Astrocyte (in vitro differentiated cells and primary cell): ENCODE measurements at regions not wholly inside any gene's neighbourhood (a gene's known extent, or its start where the extent isn't known, plus 50 kb on each side); places are given as distances from the start of the nearest gene placed in this dataset.

ENCODE experiments used
- DNase-seq: peaks from one replicate; pipeline ENCODE4 v3.0.0-alpha.2; 2010; ENCODE audit warnings: low read depth
- FAIRE-seq: peaks from 2 replicates; lab custom pipeline; 2011; peaks lifted over from hg19 to GRCh38; lab: Jason Lieb, UNC
- H2AFZ ChIP-seq: 2 replicates; pipeline ENCODE4 v1.6.0; 2012; ENCODE audit warnings: low read depth, low read length, inconsistent platforms
- H3K27ac ChIP-seq: 2 replicates; pipeline ENCODE4 v1.5.1; 2011; ENCODE audit warnings: low read depth, low read length, inconsistent platforms
- H3K27me3 ChIP-seq: 2 replicates; pipeline ENCODE4 v1.6.0; 2011; ENCODE audit warnings: low read length, inconsistent platforms; ENCODE audit not compliant: insufficient read depth
- H3K36me3 ChIP-seq: 2 replicates; pipeline ENCODE4 v1.5.1; 2011; ENCODE audit warnings: low read length, inconsistent platforms; ENCODE audit not compliant: insufficient read depth
- H3K4me1 ChIP-seq: 2 replicates; pipeline ENCODE4 v1.5.1; 2011; ENCODE audit warnings: low read length, inconsistent platforms; ENCODE audit not compliant: insufficient read depth
- H3K4me2 ChIP-seq: 2 replicates; pipeline ENCODE4 v1.6.0; 2012; ENCODE audit warnings: low read length, inconsistent platforms
- H3K4me3 ChIP-seq: 2 replicates; pipeline ENCODE4 v1.5.1; 2011; ENCODE audit warnings: low read depth, mild to moderate bottlenecking, low read length, inconsistent platforms; ENCODE audit not compliant: insufficient read depth
- H3K79me2 ChIP-seq: 2 replicates; pipeline ENCODE4 v1.6.0; 2012; ENCODE audit warnings: mild to moderate bottlenecking, low read length, inconsistent platforms; ENCODE audit not compliant: insufficient read depth
- H3K9ac ChIP-seq: 2 replicates; pipeline ENCODE4 v1.6.0; 2012; ENCODE audit warnings: mild to moderate bottlenecking, low read length, inconsistent platforms
- H3K9me3 ChIP-seq: 2 replicates; pipeline ENCODE4 v1.5.1; 2012; ENCODE audit warnings: low read depth, mild to moderate bottlenecking, low read length, inconsistent platforms; ENCODE audit not compliant: insufficient read depth
- H4K20me1 ChIP-seq: 2 replicates; pipeline ENCODE4 v1.6.0; 2012; ENCODE audit warnings: low read length, inconsistent platforms; ENCODE audit not compliant: insufficient read depth
- H3K27ac Mint-ChIP-seq: one replicate; pipeline ENCODE4 v1.8.0; 2021; ENCODE audit warnings: mild to moderate bottlenecking, mixed read lengths; ENCODE audit not compliant: unreplicated experiment
- H3K27me3 Mint-ChIP-seq: one replicate; pipeline ENCODE4 v1.8.0; 2021; ENCODE audit warnings: low read depth, mixed read lengths; ENCODE audit not compliant: unreplicated experiment
- H3K36me3 Mint-ChIP-seq: one replicate; pipeline ENCODE4 v1.8.0; 2021; ENCODE audit warnings: low read depth, mixed read lengths; ENCODE audit not compliant: unreplicated experiment
- H3K4me1 Mint-ChIP-seq: one replicate; pipeline ENCODE4 v1.8.0; 2021; ENCODE audit warnings: low read depth, mixed read lengths; ENCODE audit not compliant: unreplicated experiment
- H3K4me3 Mint-ChIP-seq: one replicate; pipeline ENCODE4 v1.8.0; 2021; ENCODE audit warnings: mild to moderate bottlenecking, moderate library complexity, mixed read lengths; ENCODE audit not compliant: unreplicated experiment
- H3K9me3 Mint-ChIP-seq: one replicate; pipeline ENCODE4 v1.8.0; 2021; ENCODE audit warnings: mild to moderate bottlenecking, mixed read lengths; ENCODE audit not compliant: unreplicated experiment
- EZH2 ChIP-seq: IDR thresholded peaks from 2 replicates; pipeline ENCODE4 v1.6.1; 2012; ENCODE audit warnings: mild to moderate bottlenecking, low read length, inconsistent platforms; ENCODE audit not compliant: insufficient read depth
- TF ChIP-seq, protein P1 (sequence below): IDR thresholded peaks from 2 replicates; pipeline ENCODE4 v1.5.1; 2011; ENCODE audit warnings: low read depth, mild to moderate bottlenecking, inconsistent platforms, low read length, moderate library complexity; ENCODE audit not compliant: insufficient read depth

GRCh38 chr3:135736740-135737139 is 228.8 kb upstream of the PPP2R3A start:
- no peak overlapping the region for H2AFZ ChIP-seq
- no peak overlapping the region for H3K4me2 ChIP-seq
- Mint-ChIP-seq H3K36me3 (no peaks in the 10 kb centered on the region), H3K9me3 (peaks cover 10% of the 10 kb centered on the region), H3K27me3 (peaks cover 10% of the 10 kb centered on the region), H3K4me1 (no peaks in the 10 kb centered on the region), H3K4me3 (no peak overlapping the region), H3K27ac (no peak overlapping the region)
- FAIRE-seq (no peak), DNase-seq (no peak)
- no peaks in the 10 kb centered on the region for H3K36me3 ChIP-seq
- H3K79me2 ChIP-seq: no peaks in the 10 kb centered on the region
- H4K20me1 ChIP-seq: no peaks in the 10 kb centered on the region
- TF ChIP-seq, protein P1, sequence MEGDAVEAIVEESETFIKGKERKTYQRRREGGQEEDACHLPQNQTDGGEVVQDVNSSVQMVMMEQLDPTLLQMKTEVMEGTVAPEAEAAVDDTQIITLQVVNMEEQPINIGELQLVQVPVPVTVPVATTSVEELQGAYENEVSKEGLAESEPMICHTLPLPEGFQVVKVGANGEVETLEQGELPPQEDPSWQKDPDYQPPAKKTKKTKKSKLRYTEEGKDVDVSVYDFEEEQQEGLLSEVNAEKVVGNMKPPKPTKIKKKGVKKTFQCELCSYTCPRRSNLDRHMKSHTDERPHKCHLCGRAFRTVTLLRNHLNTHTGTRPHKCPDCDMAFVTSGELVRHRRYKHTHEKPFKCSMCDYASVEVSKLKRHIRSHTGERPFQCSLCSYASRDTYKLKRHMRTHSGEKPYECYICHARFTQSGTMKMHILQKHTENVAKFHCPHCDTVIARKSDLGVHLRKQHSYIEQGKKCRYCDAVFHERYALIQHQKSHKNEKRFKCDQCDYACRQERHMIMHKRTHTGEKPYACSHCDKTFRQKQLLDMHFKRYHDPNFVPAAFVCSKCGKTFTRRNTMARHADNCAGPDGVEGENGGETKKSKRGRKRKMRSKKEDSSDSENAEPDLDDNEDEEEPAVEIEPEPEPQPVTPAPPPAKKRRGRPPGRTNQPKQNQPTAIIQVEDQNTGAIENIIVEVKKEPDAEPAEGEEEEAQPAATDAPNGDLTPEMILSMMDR: peak; percentile 29
- TF ChIP-seq EZH2: no peak
- no peak overlapping the region for H3K9ac ChIP-seq
- H3K4me3 ChIP-seq: no peak overlapping the region
- H3K4me1 ChIP-seq: no peaks in the 10 kb centered on the region
- no peaks in the 10 kb centered on the region for H3K9me3 ChIP-seq
- no peak overlapping the region for H3K27ac ChIP-seq
- H3K27me3 ChIP-seq: no peaks in the 10 kb centered on the region

DNA sequence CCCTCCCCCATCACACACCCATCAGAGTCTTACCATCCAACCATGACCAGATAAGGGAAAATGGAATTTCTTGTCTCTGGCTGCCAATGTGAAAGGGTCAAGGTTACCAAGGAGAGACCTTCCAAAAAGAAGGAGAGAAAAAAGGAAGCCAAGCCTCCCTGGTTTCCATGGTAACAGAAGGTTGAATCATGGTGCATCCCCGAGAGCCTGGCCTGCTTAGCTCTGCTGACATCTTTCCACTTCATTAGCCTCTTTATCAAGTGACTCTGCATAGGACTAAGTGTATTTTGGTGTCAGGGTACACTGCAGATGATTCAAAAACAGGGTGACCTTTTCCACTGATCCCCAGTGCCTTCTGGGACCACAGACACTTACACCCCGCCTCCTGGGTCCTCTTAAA is 225.7 kb upstream of the PPP2R3A start:
- Mint-ChIP-seq H3K9me3 (peaks cover 10% of the 10 kb centered on the region), H3K27me3 (peaks cover 12% of the 10 kb centered on the region), H3K4me1 (no peaks in the 10 kb centered on the region), H3K27ac (no peak overlapping the region), H3K36me3 (no peaks in the 10 kb centered on the region), H3K4me3 (no peak overlapping the region)
- no peaks in the 10 kb centered on the region for H3K27me3 ChIP-seq
- H2AFZ ChIP-seq: no peak overlapping the region
- H3K4me2 ChIP-seq: no peak overlapping the region
- no peak overlapping the region for H3K4me3 ChIP-seq
- DNase-seq: no peak
- no peak overlapping the region for H3K9ac ChIP-seq
- no peaks in the 10 kb centered on the region for H3K9me3 ChIP-seq
- no peaks in the 10 kb centered on the region for H3K4me1 ChIP-seq
- no peak overlapping the region for H3K27ac ChIP-seq
- no peak for TF ChIP-seq EZH2
- TF ChIP-seq, protein P1: no peak
- no peak for FAIRE-seq
- H4K20me1 ChIP-seq: no peaks in the 10 kb centered on the region
- H3K79me2 ChIP-seq: no peaks in the 10 kb centered on the region
- H3K36me3 ChIP-seq: no peaks in the 10 kb centered on the region

DNA sequence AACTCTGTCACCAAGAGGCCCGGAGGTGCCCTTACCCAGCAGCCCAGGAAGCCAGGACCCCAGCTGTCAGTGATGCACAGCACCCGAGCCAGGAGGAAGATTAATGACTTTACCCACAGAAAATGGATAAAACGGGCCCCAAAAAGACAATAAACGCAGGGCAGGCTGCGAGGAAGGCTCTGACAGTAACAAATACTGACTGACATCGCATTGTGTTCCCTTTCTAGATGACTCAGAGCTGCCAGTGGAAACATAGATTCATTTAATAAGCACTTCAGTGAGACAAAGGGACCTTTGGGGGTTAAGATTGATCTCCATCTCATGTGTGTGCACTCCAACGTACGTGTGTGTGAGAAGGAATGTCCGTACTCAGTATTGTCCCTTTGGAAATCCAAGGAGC is 225.3 kb upstream of the PPP2R3A start:
- H3K79me2 ChIP-seq: no peaks in the 10 kb centered on the region
- H3K36me3 ChIP-seq: no peaks in the 10 kb centered on the region
- no peak overlapping the region for H3K4me3 ChIP-seq
- H2AFZ ChIP-seq: no peak overlapping the region
- H3K9me3 ChIP-seq: no peaks in the 10 kb centered on the region
- Mint-ChIP-seq H3K9me3 (peaks cover 10% of the 10 kb centered on the region), H3K36me3 (no peaks in the 10 kb centered on the region), H3K4me3 (no peak overlapping the region), H3K27me3 (peaks cover 13% of the 10 kb centered on the region), H3K27ac (no peak overlapping the region), H3K4me1 (no peaks in the 10 kb centered on the region)
- H3K4me2 ChIP-seq: no peak overlapping the region
- no peaks in the 10 kb centered on the region for H4K20me1 ChIP-seq
- no peak overlapping the region for H3K27ac ChIP-seq
- no peak for TF ChIP-seq EZH2
- TF ChIP-seq, protein P1: no peak
- DNase-seq (no peak), FAIRE-seq (no peak)
- no peak overlapping the region for H3K9ac ChIP-seq
- H3K27me3 ChIP-seq: no peaks in the 10 kb centered on the region
- H3K4me1 ChIP-seq: no peaks in the 10 kb centered on the region
